HL-60 (cell line): ENCODE measurements at regions not wholly inside any gene's neighbourhood (a gene's known extent, or its start where the extent isn't known, plus 50 kb on each side); places are given as distances from the start of the nearest gene placed in this dataset.
A peak's percentile ranks its signal among the peaks of the same experiment; 100 is the strongest.

ENCODE experiments used
- DNase-seq, 2 experiments: peaks; one replicate each; pipeline ENCODE4 v3.0.0-alpha.2; 2010 to 2020; ENCODE audit warnings: low read depth in 1 of 2, low spot score in 1 of 2
- H3K27ac ChIP-seq: fragments of 250-450 bp; sonication (Bioruptor Pico); replicated peaks from 2 replicates; pipeline ENCODE4 v1.5.1; 2020; ENCODE audit warnings: mild to moderate bottlenecking, moderate library complexity
- H3K27me3 ChIP-seq: fragments of 250-450 bp; sonication (Bioruptor Pico); 2 replicates; pipeline ENCODE4 v1.5.1; 2021; ENCODE audit warnings: mild to moderate bottlenecking, moderate library complexity; ENCODE audit not compliant: insufficient read depth, poor library complexity, severe bottlenecking
- H3K4me3 ChIP-seq: replicated peaks from 2 replicates; pipeline ENCODE4 v1.5.1; 2011; ENCODE audit warnings: mild to moderate bottlenecking, control low read depth, low read length; ENCODE audit not compliant: insufficient read depth
- CTCF ChIP-seq: IDR thresholded peaks from one replicate; pipeline ENCODE4 v1.5.1; 2011; ENCODE audit warnings: low read length, control low read depth, inconsistent platforms; ENCODE audit not compliant: insufficient read depth
- GABPA ChIP-seq: IDR thresholded peaks from 2 replicates; pipeline ENCODE4 v1.6.1; 2012; ENCODE audit warnings: low read depth
- POLR2AphosphoS5 ChIP-seq: IDR thresholded peaks from 2 replicates; pipeline ENCODE4 v1.6.1; 2012; ENCODE audit warnings: low read depth
- SPI1 ChIP-seq: IDR thresholded peaks from 2 replicates; pipeline ENCODE4 v1.6.1; 2012; ENCODE audit warnings: low read depth, mild to moderate bottlenecking, borderline replicate concordance
- TF ChIP-seq, protein P1 (sequence below): IDR thresholded peaks from 2 replicates; pipeline ENCODE4 v1.6.1; 2012; ENCODE audit warnings: low read depth; ENCODE audit not compliant: insufficient replicate concordance

- no peak for DNase-seq
- H3K27me3 ChIP-seq: peaks cover 9% of the 10 kb centered on the region
- H3K27ac ChIP-seq: no peak overlapping the region
- no peak overlapping the region for H3K4me3 ChIP-seq
- no peak for TF ChIP-seq GABPA
Observed at GRCh38 chr1:57982852-57983251, 559.0 kb upstream of the DAB1 start.

DNA sequence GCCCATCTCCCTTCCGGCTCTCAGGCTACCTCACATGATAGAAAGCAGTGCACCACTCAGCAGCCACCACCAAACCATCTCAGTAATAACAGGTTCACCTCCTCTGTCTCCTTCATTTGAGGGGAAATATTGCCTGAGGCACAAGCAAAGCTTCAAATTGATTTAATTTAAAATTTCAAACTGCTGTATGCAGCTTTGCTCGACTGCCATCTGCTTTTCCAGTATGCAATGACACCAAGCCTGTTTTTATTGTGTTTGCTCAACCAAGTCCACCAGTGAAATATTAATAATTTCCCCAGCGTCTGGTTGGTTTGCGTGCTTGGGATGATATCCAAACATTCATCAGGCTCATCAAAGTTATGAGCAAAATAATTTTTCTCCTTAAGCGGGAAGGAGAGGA lies 552.4 kb upstream of the DAB1 start:
- Histone ChIP-seq H3K4me3 (no peak overlapping the region), H3K27me3 (peaks cover 2% of the 10 kb centered on the region), H3K27ac (no peak overlapping the region)
- no peak for DNase-seq
- TF ChIP-seq, protein P1, sequence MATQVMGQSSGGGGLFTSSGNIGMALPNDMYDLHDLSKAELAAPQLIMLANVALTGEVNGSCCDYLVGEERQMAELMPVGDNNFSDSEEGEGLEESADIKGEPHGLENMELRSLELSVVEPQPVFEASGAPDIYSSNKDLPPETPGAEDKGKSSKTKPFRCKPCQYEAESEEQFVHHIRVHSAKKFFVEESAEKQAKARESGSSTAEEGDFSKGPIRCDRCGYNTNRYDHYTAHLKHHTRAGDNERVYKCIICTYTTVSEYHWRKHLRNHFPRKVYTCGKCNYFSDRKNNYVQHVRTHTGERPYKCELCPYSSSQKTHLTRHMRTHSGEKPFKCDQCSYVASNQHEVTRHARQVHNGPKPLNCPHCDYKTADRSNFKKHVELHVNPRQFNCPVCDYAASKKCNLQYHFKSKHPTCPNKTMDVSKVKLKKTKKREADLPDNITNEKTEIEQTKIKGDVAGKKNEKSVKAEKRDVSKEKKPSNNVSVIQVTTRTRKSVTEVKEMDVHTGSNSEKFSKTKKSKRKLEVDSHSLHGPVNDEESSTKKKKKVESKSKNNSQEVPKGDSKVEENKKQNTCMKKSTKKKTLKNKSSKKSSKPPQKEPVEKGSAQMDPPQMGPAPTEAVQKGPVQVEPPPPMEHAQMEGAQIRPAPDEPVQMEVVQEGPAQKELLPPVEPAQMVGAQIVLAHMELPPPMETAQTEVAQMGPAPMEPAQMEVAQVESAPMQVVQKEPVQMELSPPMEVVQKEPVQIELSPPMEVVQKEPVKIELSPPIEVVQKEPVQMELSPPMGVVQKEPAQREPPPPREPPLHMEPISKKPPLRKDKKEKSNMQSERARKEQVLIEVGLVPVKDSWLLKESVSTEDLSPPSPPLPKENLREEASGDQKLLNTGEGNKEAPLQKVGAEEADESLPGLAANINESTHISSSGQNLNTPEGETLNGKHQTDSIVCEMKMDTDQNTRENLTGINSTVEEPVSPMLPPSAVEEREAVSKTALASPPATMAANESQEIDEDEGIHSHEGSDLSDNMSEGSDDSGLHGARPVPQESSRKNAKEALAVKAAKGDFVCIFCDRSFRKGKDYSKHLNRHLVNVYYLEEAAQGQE: no peak
- TF ChIP-seq SPI1 (no peak), POLR2AphosphoS5 (no peak), CTCF (no peak), GABPA (no peak)

- no peak for TF ChIP-seq SPI1
- TF ChIP-seq CTCF: no peak
- H3K4me3 ChIP-seq: no peak overlapping the region
- no peak for DNase-seq
- peaks cover 3% of the 10 kb centered on the region for H3K27me3 ChIP-seq
- H3K27ac ChIP-seq: no peak overlapping the region
Observed at GRCh38 chr1:57968321-57968720, 544.5 kb upstream of the DAB1 start.

GRCh38 chr1:57966751-57967406 lies 543.0 kb upstream of the DAB1 start:
- Histone ChIP-seq H3K27me3 (peaks cover 3% of the 10 kb centered on the region), H3K27ac (no peak overlapping the region), H3K4me3 (no peak overlapping the region)
- TF ChIP-seq, protein P1: peak; percentile 94
- TF ChIP-seq GABPA: no peak
- DNase-seq: no peak

DNA sequence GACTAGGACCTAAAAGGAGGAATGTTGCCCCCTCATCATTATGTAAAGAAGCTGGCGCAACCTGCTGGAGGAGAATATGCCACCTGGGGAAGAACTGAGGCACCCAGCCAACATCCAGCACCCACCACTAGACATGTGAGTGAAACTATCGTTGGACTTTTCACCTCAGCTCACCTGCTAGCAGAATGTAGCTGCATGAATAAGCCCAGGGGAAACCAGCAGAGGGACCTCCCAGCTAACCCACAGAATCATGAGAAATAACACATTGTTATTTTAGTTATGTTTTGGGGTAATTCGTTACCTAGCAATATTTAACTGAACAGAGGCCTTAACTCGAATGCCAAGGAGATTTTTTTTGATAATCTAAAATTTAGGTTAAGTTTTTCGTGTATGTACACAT lies 542.5 kb upstream of the DAB1 start:
- peaks cover 3% of the 10 kb centered on the region for H3K27me3 ChIP-seq
- no peak for TF ChIP-seq CTCF
- no peak for TF ChIP-seq GABPA
- TF ChIP-seq, protein P1: no peak
- TF ChIP-seq POLR2AphosphoS5: no peak
- TF ChIP-seq SPI1: no peak
- no peak overlapping the region for H3K4me3 ChIP-seq
- no peak overlapping the region for H3K27ac ChIP-seq
- DNase-seq: no peak
